Smooth muscle cell (in vitro differentiated cells): ENCODE measurements at regions not wholly inside any gene's neighbourhood (a gene's known extent, or its start where the extent isn't known, plus 50 kb on each side); places are given as distances from the start of the nearest gene placed in this dataset.

Source experiments
- DNase-seq: peaks from one replicate; lab custom pipeline; 2025; ENCODE audit not compliant: unreplicated experiment; lab: John Stamatoyannopoulos, UW
- H2AFZ ChIP-seq: fragments of 200-600 bp; sonication (generic); 2 replicates; pipeline ENCODE4 v1.6.0; 2016; ENCODE audit warnings: antibody characterized with exemption, low read depth, mild to moderate bottlenecking
- H3F3A ChIP-seq: fragments of 200-600 bp; sonication (generic); 2 replicates; pipeline ENCODE4 v1.6.0; 2017; ENCODE audit warnings: antibody characterized with exemption, low read depth
- H3K27ac ChIP-seq: fragments of 200-600 bp; sonication (generic); 2 replicates; pipeline ENCODE4 v1.5.1; 2016; ENCODE audit warnings: low read depth, mild to moderate bottlenecking
- H3K27me3 ChIP-seq: fragments of 200-600 bp; sonication (generic); 2 replicates; pipeline ENCODE4 v1.6.1; 2016; ENCODE audit warnings: low read depth, mild to moderate bottlenecking
- H3K36me3 ChIP-seq: fragments of 200-600 bp; sonication (generic); 2 replicates; pipeline ENCODE4 v1.5.1; 2016; ENCODE audit warnings: low read depth
- H3K4me1 ChIP-seq: fragments of 200-600 bp; sonication (generic); 2 replicates; pipeline ENCODE4 v1.5.1; 2016; ENCODE audit warnings: low read depth
- H3K4me2 ChIP-seq: fragments of 200-600 bp; sonication (generic); 2 replicates; pipeline ENCODE4 v1.6.0; 2016; ENCODE audit warnings: mild to moderate bottlenecking
- H3K4me3 ChIP-seq: fragments of 200-600 bp; sonication (generic); 2 replicates; pipeline ENCODE4 v1.5.1; 2016; ENCODE audit warnings: mild to moderate bottlenecking
- H3K79me2 ChIP-seq: fragments of 200-600 bp; sonication (generic); 2 replicates; pipeline ENCODE4 v1.6.0; 2016; ENCODE audit warnings: low read depth, mild to moderate bottlenecking
- H3K9ac ChIP-seq: fragments of 200-600 bp; sonication (generic); 2 replicates; pipeline ENCODE4 v1.6.0; 2016; ENCODE audit warnings: low read depth
- H3K9me3 ChIP-seq: fragments of 200-600 bp; sonication (generic); replicated peaks from 2 replicates; pipeline ENCODE4 v1.5.1; 2016; ENCODE audit warnings: low read depth
- H4K20me1 ChIP-seq: fragments of 200-600 bp; sonication (generic); 2 replicates; pipeline ENCODE4 v1.6.0; 2016; ENCODE audit warnings: low read depth
- CTCF ChIP-seq: fragments of 200-600 bp; sonication (generic); IDR thresholded peaks from 2 replicates; pipeline ENCODE4 v1.5.1; 2017; ENCODE audit warnings: borderline replicate concordance, mild to moderate bottlenecking, antibody characterized with exemption; ENCODE audit not compliant: insufficient read depth, poor library complexity, severe bottlenecking
- WGBS: methylation state at CpG from one replicate; pipeline ENCODE4 v1.1.7; 2016; ENCODE audit warnings: low lambda C conversion rate; 5-methylcytosine and 5-hydroxymethylcytosine counted together

DNA sequence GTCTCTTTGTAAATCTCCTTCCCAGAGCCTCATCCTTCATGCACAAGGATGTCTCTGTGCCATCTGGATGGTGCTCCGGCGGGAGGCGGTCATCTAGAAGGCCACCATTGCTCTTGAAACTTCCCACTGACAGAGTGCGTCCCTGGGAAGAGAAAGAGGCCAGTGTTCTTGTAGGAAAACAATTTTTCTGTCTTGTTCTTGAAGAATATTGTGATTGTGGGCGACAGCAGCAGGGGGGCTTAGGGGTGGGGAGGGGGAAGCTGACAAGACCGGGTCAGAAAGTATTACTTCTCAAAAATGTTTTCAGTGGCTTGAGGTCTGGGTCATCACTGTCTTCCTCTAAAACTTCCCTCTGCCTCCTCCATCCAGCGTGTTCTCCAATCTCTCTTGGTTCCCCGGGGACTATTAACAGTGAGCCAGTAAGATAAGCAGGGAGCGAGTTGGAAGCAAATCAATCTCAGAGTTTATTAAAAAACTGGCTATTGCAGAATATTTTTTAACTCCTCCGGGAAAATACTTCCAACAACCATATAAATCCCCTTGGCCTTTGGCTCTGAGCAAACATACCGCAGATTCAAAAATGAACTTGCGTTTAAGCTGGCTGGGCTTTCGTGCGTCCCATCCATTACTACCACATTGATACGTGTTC, 597.8 kb upstream of the MGMT start:
- Histone ChIP-seq H2AFZ (no peak overlapping the region), H4K20me1 (no peaks in the 10 kb centered on the region), H3F3A (no peaks in the 10 kb centered on the region), H3K36me3 (no peaks in the 10 kb centered on the region), H3K4me3 (no peak overlapping the region), H3K4me1 (no peaks in the 10 kb centered on the region), H3K27ac (no peak overlapping the region), H3K9ac (no peak overlapping the region), H3K27me3 (no peaks in the 10 kb centered on the region), H3K9me3 (no peaks in the 10 kb centered on the region), H3K79me2 (no peaks in the 10 kb centered on the region), H3K4me2 (no peak overlapping the region)
- DNase-seq, result no peak
- 92% methylated on average over 14 of the region's 15 CpGs for WGBS
- TF ChIP-seq CTCF, result no peak

- Histone ChIP-seq H3K27ac (no peak overlapping the region), H2AFZ (no peak overlapping the region), H3K4me2 (no peak overlapping the region), H3K9me3 (no peaks in the 10 kb centered on the region), H3K79me2 (no peaks in the 10 kb centered on the region), H4K20me1 (no peaks in the 10 kb centered on the region), H3K27me3 (no peaks in the 10 kb centered on the region), H3K36me3 (no peaks in the 10 kb centered on the region), H3K4me1 (no peaks in the 10 kb centered on the region), H3K9ac (no peak overlapping the region), H3K4me3 (no peak overlapping the region), H3F3A (peaks cover 3% of the 10 kb centered on the region)
- no peak for DNase-seq
- 91% methylated on average over 11 of the region's 11 CpGs for WGBS
- no peak for TF ChIP-seq CTCF
Measured at GRCh38 chr10:128870830-128871597, 596.0 kb upstream of the MGMT start.

DNA sequence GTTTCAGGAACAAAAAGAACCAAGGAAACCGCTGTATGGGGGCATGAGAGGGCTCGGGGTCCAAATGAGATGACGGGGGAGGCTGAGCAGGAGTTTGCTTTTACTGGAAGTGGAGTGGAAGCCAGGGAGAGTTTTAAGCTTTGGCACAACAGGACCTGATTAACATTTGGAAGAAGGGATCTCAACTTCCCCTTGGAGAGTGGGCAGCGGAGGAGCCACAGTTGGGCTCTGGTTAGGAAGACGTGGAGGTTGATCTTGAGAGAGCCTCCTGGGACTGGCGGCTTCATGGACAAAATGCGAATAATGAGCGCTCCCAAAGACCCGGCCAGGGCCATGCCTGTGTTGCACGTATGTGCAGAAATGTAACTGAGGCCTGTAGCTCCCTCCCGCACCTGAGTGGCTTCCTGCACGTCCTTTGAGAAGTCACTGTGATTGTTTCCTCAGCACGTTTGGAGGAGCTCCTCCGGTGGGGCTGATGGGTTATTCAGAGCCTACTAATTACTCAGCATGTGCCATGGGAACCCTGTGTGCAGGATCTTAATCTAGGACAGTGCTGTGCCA, 595.3 kb upstream of the MGMT start:
- H3F3A ChIP-seq, result peaks cover 3% of the 10 kb centered on the region
- no peaks in the 10 kb centered on the region for H3K4me1 ChIP-seq
- H4K20me1 ChIP-seq, result no peaks in the 10 kb centered on the region
- WGBS, result 94% methylated on average over 14 of the region's 14 CpGs
- DNase-seq, result no peak
- no peak for TF ChIP-seq CTCF
- no peaks in the 10 kb centered on the region for H3K36me3 ChIP-seq
- H3K27ac ChIP-seq, result no peak overlapping the region
- H3K79me2 ChIP-seq, result no peaks in the 10 kb centered on the region
- H3K9ac ChIP-seq, result no peak overlapping the region
- H3K4me2 ChIP-seq, result no peak overlapping the region
- no peaks in the 10 kb centered on the region for H3K27me3 ChIP-seq
- no peak overlapping the region for H2AFZ ChIP-seq
- no peaks in the 10 kb centered on the region for H3K9me3 ChIP-seq
- no peak overlapping the region for H3K4me3 ChIP-seq
